Hepatocyte (in vitro differentiated cells): ENCODE measurements at regions not wholly inside any gene's neighbourhood (a gene's known extent, or its start where the extent isn't known, plus 50 kb on each side); places are given as distances from the start of the nearest gene placed in this dataset.

ENCODE experiments used
- DNase-seq: peaks from one replicate; pipeline ENCODE4 v3.0.0-alpha.2; 2016; ENCODE audit warnings: low spot score
- H2AFZ ChIP-seq: fragments of 200-600 bp; sonication (generic); 2 replicates; pipeline ENCODE4 v1.6.0; 2016; ENCODE audit warnings: antibody characterized with exemption, mild to moderate bottlenecking
- H3K27ac ChIP-seq: fragments of 200-600 bp; sonication (generic); 2 replicates; pipeline ENCODE4 v1.5.1; 2016; ENCODE audit warnings: mild to moderate bottlenecking
- H3K27me3 ChIP-seq: fragments of 200-600 bp; sonication (generic); 2 replicates; pipeline ENCODE4 v1.6.1; 2016
- H3K36me3 ChIP-seq: fragments of 200-600 bp; sonication (generic); replicated peaks from 2 replicates; pipeline ENCODE4 v1.5.1; 2016; ENCODE audit warnings: low read depth; ENCODE audit not compliant: insufficient read depth
- H3K4me1 ChIP-seq: fragments of 200-600 bp; sonication (generic); 2 replicates; pipeline ENCODE4 v1.5.1; 2016; ENCODE audit warnings: mild to moderate bottlenecking, moderate library complexity; ENCODE audit not compliant: insufficient read depth
- H3K4me2 ChIP-seq: fragments of 200-600 bp; sonication (generic); 2 replicates; pipeline ENCODE4 v1.6.0; 2016
- H3K4me3 ChIP-seq: fragments of 200-600 bp; sonication (generic); 2 replicates; pipeline ENCODE4 v1.5.1; 2016; ENCODE audit warnings: mild to moderate bottlenecking
- H3K79me2 ChIP-seq: fragments of 200-600 bp; sonication (generic); 2 replicates; pipeline ENCODE4 v1.6.0; 2017; ENCODE audit warnings: mild to moderate bottlenecking
- H3K9me2 ChIP-seq: fragments of 200-600 bp; sonication (generic); replicated peaks from 2 replicates; pipeline ENCODE4 v1.6.0; 2017; ENCODE audit warnings: mild to moderate bottlenecking; ENCODE audit not compliant: insufficient read depth
- H3K9me3 ChIP-seq: fragments of 200-600 bp; sonication (generic); 2 replicates; pipeline ENCODE4 v1.5.1; 2016; ENCODE audit warnings: low read depth, mild to moderate bottlenecking
- H4K20me1 ChIP-seq: fragments of 200-600 bp; sonication (generic); 2 replicates; pipeline ENCODE4 v1.6.0; 2016; ENCODE audit warnings: mild to moderate bottlenecking; ENCODE audit not compliant: insufficient read depth, poor library complexity, severe bottlenecking
- CTCF ChIP-seq: fragments of 200-600 bp; sonication (generic); IDR thresholded peaks from 2 replicates; pipeline ENCODE4 v1.5.1; 2016; ENCODE audit warnings: antibody characterized with exemption, mild to moderate bottlenecking; ENCODE audit not compliant: poor library complexity
- EZH2 ChIP-seq: fragments of 200-600 bp; sonication (generic); IDR thresholded peaks from 2 replicates; pipeline ENCODE4 v1.6.1; 2016; ENCODE audit warnings: antibody characterized with exemption, mild to moderate bottlenecking, borderline replicate concordance
- EZH2phosphoT487 ChIP-seq: fragments of 200-600 bp; sonication (generic); IDR thresholded peaks from one replicate; pipeline ENCODE4 v1.6.1; 2018; ENCODE audit warnings: antibody characterized with exemption, mild to moderate bottlenecking, low read depth, moderate library complexity; ENCODE audit not compliant: unreplicated experiment, severe bottlenecking
- WGBS: methylation state at CpG from one replicate; pipeline ENCODE4 v1.1.6; 2016; ENCODE audit warnings: low lambda C conversion rate; ENCODE audit errors: missing lambda C conversion rate; 5-methylcytosine and 5-hydroxymethylcytosine counted together

GRCh38 chr2:109062145-109062858, 66.7 kb upstream of the SH3RF3 start:
- H3K27ac ChIP-seq, result peak overlapping the region; percentile 86
- peak overlapping the region; percentile 41 for H3K4me2 ChIP-seq
- peak; percentile 69 for DNase-seq
- H2AFZ ChIP-seq, result no peak overlapping the region
- no peak overlapping the region for H3K4me3 ChIP-seq
- no peaks in the 10 kb centered on the region for H3K36me3 ChIP-seq
- TF ChIP-seq EZH2, result no peak
- peak; percentile 23 for TF ChIP-seq CTCF
- whole genome bisulfite sequencing, result 65% methylated on average over 7 of the region's 7 CpGs
- no peaks in the 10 kb centered on the region for H3K79me2 ChIP-seq
- no peaks in the 10 kb centered on the region for H3K9me2 ChIP-seq
- H3K4me1 ChIP-seq, result peaks cover 22% of the 10 kb centered on the region
- H3K27me3 ChIP-seq, result no peaks in the 10 kb centered on the region
- H4K20me1 ChIP-seq, result no peaks in the 10 kb centered on the region
- H3K9me3 ChIP-seq, result no peaks in the 10 kb centered on the region

GRCh38 chr2:109061736-109062135, 67.3 kb upstream of the SH3RF3 start:
- Histone ChIP-seq H4K20me1 (no peaks in the 10 kb centered on the region), H3K4me3 (no peak overlapping the region), H3K79me2 (no peaks in the 10 kb centered on the region), H3K9me2 (no peaks in the 10 kb centered on the region), H3K4me2 (peak overlapping the region; percentile 41), H3K36me3 (no peaks in the 10 kb centered on the region), H3K9me3 (no peaks in the 10 kb centered on the region), H3K4me1 (peaks cover 22% of the 10 kb centered on the region), H3K27ac (peak overlapping the region; percentile 86), H3K27me3 (no peaks in the 10 kb centered on the region), H2AFZ (no peak overlapping the region)
- WGBS, result 86% methylated on average over 4 of the region's 4 CpGs
- no peak for DNase-seq
- no peak for TF ChIP-seq EZH2
- no peak for TF ChIP-seq CTCF
- TF ChIP-seq EZH2phosphoT487, result no peak

- Histone ChIP-seq H3K4me1 (peaks cover 21% of the 10 kb centered on the region), H3K36me3 (no peaks in the 10 kb centered on the region), H3K27ac (no peak overlapping the region), H3K27me3 (no peaks in the 10 kb centered on the region), H3K79me2 (no peaks in the 10 kb centered on the region), H3K9me2 (no peaks in the 10 kb centered on the region), H3K4me2 (no peak overlapping the region), H4K20me1 (no peaks in the 10 kb centered on the region), H3K9me3 (no peaks in the 10 kb centered on the region), H3K4me3 (no peak overlapping the region), H2AFZ (no peak overlapping the region)
- no peak for DNase-seq
- TF ChIP-seq EZH2, result no peak
- TF ChIP-seq CTCF, result no peak
- no peak for TF ChIP-seq EZH2phosphoT487
- WGBS, result 84% methylated on average over 3 of the region's 3 CpGs
Measured at GRCh38 chr2:109060496-109060895, 68.5 kb upstream of the SH3RF3 start.
